Progenitor cell of endocrine pancreas (in vitro differentiated cells): ENCODE measurements at regions not wholly inside any gene's neighbourhood (a gene's known extent, or its start where the extent isn't known, plus 50 kb on each side); places are given as distances from the start of the nearest gene placed in this dataset.

Experiments
- DNase-seq: peaks from one replicate; pipeline ENCODE4 v3.0.0; 2021; ENCODE audit warnings: low spot score; ENCODE audit not compliant: unreplicated experiment
- H3K27ac Mint-ChIP-seq: 2 replicates; pipeline ENCODE4 v1.8.0; 2021; ENCODE audit warnings: mild to moderate bottlenecking, moderate library complexity, mixed read lengths
- H3K27me3 Mint-ChIP-seq: 2 replicates; pipeline ENCODE4 v1.8.0; 2021; ENCODE audit warnings: mixed read lengths
- H3K36me3 Mint-ChIP-seq: 2 replicates; pipeline ENCODE4 v1.8.0; 2022; ENCODE audit warnings: mixed read lengths; ENCODE audit not compliant: insufficient read depth
- H3K4me1 Mint-ChIP-seq: 2 replicates; pipeline ENCODE4 v1.8.0; 2021; ENCODE audit warnings: low read depth, mixed read lengths
- H3K4me3 Mint-ChIP-seq: 2 replicates; pipeline ENCODE4 v1.8.0; 2021; ENCODE audit warnings: low read depth, mild to moderate bottlenecking, moderate library complexity, mixed read lengths
- H3K9me3 Mint-ChIP-seq: 2 replicates; pipeline ENCODE4 v1.8.0; 2021; ENCODE audit warnings: low read depth, mixed read lengths
- TF ChIP-seq, protein P1 (sequence below): fragments of 200-600 bp; sonication (generic); IDR thresholded peaks from one replicate; pipeline ENCODE4 v1.5.0; 2021; ENCODE audit warnings: antibody characterized with exemption, mild to moderate bottlenecking; ENCODE audit not compliant: unreplicated experiment

DNA sequence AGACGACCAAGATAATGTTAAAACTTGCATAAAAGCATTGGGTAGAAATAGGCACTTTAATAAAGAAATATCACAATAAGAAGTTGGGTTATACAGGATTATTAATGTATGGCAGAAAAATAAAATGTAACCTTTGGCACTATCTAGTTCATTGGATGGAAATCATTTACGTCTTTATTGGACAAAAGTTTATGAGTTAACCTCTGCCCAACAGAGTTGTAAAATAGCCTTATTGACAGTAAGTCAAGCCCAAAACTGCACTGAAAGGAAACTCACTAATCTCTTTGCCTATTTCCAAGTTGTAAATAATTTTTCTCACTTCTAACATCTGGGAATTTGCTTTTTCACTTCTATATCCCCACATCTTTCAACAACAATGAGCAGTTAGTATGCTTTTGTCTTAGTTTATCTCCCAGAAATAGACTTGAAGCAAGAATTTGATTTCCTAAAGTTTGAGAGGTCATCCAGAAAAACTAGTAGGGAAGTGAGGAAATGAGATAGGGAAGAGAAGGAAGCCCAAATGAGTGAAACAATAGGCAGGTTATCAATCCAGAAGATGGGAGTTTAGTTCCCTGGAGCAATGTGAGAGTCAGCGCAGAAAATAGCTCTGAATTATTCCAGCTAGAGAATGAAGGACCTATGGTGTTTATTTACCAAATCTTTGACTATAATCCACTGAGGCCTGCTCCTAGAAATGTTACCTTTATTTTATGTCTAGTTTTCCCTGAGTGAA lies 434.8 kb downstream of the CCER1 start:
- no peaks in the 10 kb centered on the region for H3K36me3 Mint-ChIP-seq
- H3K4me1 Mint-ChIP-seq, result peaks cover 2% of the 10 kb centered on the region
- H3K4me3 Mint-ChIP-seq, result no peak overlapping the region
- no peaks in the 10 kb centered on the region for H3K27me3 Mint-ChIP-seq
- H3K9me3 Mint-ChIP-seq, result no peaks in the 10 kb centered on the region
- no peak for DNase-seq
- no peak overlapping the region for H3K27ac Mint-ChIP-seq
- TF ChIP-seq, protein P1, sequence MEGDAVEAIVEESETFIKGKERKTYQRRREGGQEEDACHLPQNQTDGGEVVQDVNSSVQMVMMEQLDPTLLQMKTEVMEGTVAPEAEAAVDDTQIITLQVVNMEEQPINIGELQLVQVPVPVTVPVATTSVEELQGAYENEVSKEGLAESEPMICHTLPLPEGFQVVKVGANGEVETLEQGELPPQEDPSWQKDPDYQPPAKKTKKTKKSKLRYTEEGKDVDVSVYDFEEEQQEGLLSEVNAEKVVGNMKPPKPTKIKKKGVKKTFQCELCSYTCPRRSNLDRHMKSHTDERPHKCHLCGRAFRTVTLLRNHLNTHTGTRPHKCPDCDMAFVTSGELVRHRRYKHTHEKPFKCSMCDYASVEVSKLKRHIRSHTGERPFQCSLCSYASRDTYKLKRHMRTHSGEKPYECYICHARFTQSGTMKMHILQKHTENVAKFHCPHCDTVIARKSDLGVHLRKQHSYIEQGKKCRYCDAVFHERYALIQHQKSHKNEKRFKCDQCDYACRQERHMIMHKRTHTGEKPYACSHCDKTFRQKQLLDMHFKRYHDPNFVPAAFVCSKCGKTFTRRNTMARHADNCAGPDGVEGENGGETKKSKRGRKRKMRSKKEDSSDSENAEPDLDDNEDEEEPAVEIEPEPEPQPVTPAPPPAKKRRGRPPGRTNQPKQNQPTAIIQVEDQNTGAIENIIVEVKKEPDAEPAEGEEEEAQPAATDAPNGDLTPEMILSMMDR, result no peak

DNA sequence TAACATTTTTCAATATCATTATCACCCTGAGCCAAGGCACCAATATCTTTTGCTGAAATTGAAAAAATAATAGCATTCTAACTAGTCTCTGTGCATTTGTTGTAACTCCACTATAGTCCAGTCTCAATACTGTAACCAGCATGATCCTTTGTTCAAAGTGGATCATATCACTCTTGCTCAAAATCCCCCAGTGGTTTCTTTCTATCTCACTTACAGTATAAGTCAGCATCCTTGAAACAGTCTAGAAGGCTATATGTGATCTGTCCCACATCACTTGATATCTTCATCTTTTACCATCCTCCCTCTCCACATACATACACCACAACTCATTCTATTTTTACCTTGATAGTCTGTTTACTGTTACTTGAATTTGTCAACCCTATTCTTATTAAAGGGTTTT lies 435.7 kb downstream of the CCER1 start:
- no peak for DNase-seq
- H3K27ac Mint-ChIP-seq, result no peak overlapping the region

DNA sequence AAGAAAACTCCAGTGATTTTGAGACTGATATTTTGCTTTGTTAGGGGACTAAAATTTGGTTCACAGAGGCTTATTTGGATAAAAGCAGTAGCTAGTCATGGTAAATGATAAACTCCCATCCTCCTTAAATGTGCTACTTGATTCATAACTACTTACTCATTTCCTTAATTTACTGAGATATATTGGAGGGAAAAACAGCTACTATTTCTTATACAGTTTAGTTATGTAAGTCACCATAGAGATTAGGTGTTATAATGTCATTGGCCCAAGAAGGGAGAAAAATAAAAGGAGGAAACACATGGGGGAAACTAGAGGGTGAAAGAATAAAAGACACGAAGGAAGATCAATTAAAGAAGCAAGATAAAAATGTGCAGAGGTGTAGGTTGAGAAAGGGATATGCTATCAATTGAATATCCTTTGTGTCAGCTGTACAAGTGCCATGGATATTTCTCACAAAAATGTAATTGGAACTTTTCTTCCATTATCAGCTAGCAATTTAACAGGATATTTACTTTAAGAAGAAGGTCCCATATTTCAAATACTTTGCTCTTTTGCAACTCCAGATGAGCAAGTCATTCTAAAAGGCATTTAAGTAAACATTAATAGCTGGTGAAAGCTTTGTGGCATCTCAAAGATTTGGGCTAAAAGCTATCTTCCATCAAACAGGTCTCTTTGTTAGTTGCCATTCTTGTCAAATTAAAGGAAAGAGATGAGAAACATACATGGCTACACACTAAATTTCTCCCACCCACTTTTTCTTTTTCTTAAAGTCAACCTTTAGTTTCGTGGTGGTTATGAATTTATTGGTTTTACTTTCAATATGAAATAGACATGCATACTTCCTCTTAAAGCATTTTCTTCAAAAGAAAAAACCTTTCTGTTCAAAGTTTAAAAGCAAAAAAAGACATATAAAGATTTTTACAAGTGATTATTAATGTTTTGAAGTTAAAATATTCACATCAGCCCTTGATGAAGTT lies 439.5 kb downstream of the CCER1 start:
- Mint-ChIP-seq H3K27me3 (no peaks in the 10 kb centered on the region), H3K27ac (no peak overlapping the region), H3K9me3 (no peaks in the 10 kb centered on the region), H3K4me3 (no peak overlapping the region), H3K36me3 (no peaks in the 10 kb centered on the region), H3K4me1 (peaks cover 2% of the 10 kb centered on the region)
- DNase-seq, result no peak
- TF ChIP-seq, protein P1, result no peak

More for the DNA sequence above, 435.7 kb downstream of the CCER1 start:
- peaks cover 2% of the 10 kb centered on the region for H3K4me1 Mint-ChIP-seq
- no peak overlapping the region for H3K4me3 Mint-ChIP-seq
- H3K36me3 Mint-ChIP-seq, result no peaks in the 10 kb centered on the region
- H3K9me3 Mint-ChIP-seq, result no peaks in the 10 kb centered on the region
- TF ChIP-seq, protein P1, result no peak
- H3K27me3 Mint-ChIP-seq, result no peaks in the 10 kb centered on the region

DNA sequence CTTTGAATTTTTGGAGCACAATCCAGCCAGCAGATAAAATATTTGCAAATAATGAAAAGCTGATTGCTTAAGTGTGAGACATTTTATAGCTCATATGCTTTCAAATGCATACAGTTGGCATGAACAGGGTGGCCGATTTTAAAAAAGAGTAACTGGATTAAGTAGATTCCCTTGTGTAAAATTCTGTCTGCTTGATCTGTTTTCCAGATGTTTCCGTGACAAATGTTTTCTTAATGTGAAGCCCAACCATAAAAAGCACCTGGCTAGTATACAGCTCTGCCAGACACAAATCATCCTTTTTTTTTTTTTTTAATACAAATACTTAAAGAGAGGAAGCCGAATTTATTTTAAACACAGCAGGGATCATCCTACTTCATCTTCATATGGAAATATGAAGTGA lies 440.7 kb downstream of the CCER1 start:
- Mint-ChIP-seq H3K36me3 (peaks cover 3% of the 10 kb centered on the region), H3K27me3 (no peaks in the 10 kb centered on the region), H3K4me1 (peaks cover 2% of the 10 kb centered on the region), H3K9me3 (peaks cover 9% of the 10 kb centered on the region), H3K4me3 (no peak overlapping the region), H3K27ac (no peak overlapping the region)
- TF ChIP-seq, protein P1, result no peak
- DNase-seq, result no peak

DNA sequence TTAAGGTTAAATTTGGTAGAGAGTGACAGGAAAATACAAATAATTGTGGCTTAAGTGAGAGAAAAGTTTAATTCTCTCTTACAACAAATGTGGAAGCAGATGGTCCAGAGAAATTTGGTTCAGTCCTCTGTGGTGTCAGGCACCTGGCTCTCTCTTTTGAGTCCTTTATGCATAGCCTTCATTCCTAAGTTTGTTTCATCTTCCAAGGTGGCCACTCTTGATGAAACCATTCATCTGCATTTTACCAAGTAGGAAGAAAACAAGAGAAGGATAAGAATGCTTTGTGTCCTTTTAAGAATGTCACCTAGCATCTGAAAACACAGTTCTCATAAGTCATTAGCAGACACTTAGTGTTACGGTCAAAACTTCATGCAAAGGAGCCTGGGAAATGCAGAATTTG lies 442.5 kb downstream of the CCER1 start:
- H3K27me3 Mint-ChIP-seq, result no peaks in the 10 kb centered on the region
- peaks cover 12% of the 10 kb centered on the region for H3K9me3 Mint-ChIP-seq
- no peak for DNase-seq
- H3K4me3 Mint-ChIP-seq, result no peak overlapping the region
- H3K4me1 Mint-ChIP-seq, result peaks cover 2% of the 10 kb centered on the region
- TF ChIP-seq, protein P1, result no peak
- no peak overlapping the region for H3K27ac Mint-ChIP-seq
- H3K36me3 Mint-ChIP-seq, result peaks cover 3% of the 10 kb centered on the region
